ENCODE measurements at regions not wholly inside any gene's neighbourhood (a gene's known extent, or its start where the extent isn't known, plus 50 kb on each side); places are given as distances from the start of the nearest gene placed in this dataset.

DNA sequence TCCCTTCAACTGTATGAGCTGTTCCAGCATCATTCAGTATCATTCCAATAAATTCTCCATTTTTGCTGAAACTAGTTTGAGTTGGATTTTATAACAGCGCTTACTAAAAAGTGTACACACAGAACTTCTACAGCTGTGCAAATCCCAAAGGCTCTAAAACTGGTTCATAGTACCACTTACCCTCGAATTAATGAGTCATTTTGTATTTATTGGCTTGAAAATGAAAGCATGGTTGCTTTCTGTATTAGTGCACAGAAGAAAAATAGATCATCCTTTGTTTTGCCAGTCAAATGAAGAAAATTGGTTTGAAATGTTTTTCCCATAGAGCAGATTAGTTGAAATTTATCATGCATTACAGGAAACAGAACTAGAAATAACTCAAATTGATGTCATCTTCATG lies 268.3 kb upstream of the CPNE8 start:
- Histone ChIP-seq H3K9me3 (ENCODE audit: control insufficient read depth, low read depth, low read length) (no peaks in the 10 kb centered on the region), H3K79me1 (ENCODE audit: insufficient read depth, low read depth, low read length, poor library complexity, severe bottlenecking) (no peaks in the 10 kb centered on the region), H2AK5ac (ENCODE audit: insufficient read length, low read length) (no peak overlapping the region), H3K27ac (ENCODE audit: insufficient read length, low read depth, low read length) (no peak overlapping the region), H3K56ac (ENCODE audit: insufficient read length, low read depth, low read length) (no peak overlapping the region), H3K9ac (ENCODE audit: extremely low read depth, insufficient read length, low read length) (no peak overlapping the region), H3K4ac (ENCODE audit: low read depth, low read length) (no peak overlapping the region), H3K23me2 (ENCODE audit: insufficient read length, low read depth, low read length, poor library complexity, severe bottlenecking) (no peaks in the 10 kb centered on the region), H3T11ph (ENCODE audit: low read length) (no peak overlapping the region), H3K79me2 (ENCODE audit: insufficient read depth, low read length) (no peaks in the 10 kb centered on the region), H3K14ac (ENCODE audit: insufficient read depth, low read length) (no peak overlapping the region), H4K5ac (ENCODE audit: insufficient read length, low read depth, low read length) (no peak overlapping the region), H4K8ac (replicated peaks; ENCODE audit: insufficient read length, low read depth, low read length) (no peak overlapping the region), H2AFZ (ENCODE audit: low read length) (no peak overlapping the region), H3K4me1 (ENCODE audit: insufficient read depth, low read length) (no peaks in the 10 kb centered on the region), H4K20me1 (ENCODE audit: control insufficient read depth, insufficient read depth, insufficient read length) (no peaks in the 10 kb centered on the region), H2BK5ac (ENCODE audit: insufficient read length, low read length) (no peak overlapping the region), H3K23ac (ENCODE audit: insufficient read length, low read depth, low read length) (no peak overlapping the region), H2BK15ac (ENCODE audit: low read depth, low read length) (no peak overlapping the region), H3K27me3 (ENCODE audit: insufficient read depth, low read length) (no peaks in the 10 kb centered on the region), H3K18ac (ENCODE audit: insufficient read length, low read depth, low read length) (no peak overlapping the region), H2BK20ac (ENCODE audit: low read depth, low read length, poor library complexity, severe bottlenecking) (no peak overlapping the region), H3K4me2 (ENCODE audit: insufficient read depth, insufficient read length, low read length) (no peak overlapping the region), H4K91ac (ENCODE audit: insufficient read length, low read depth, low read length) (no peak overlapping the region), H2BK120ac (ENCODE audit: low read depth, low read length, poor library complexity, severe bottlenecking) (no peak overlapping the region), H2BK12ac (ENCODE audit: insufficient read length, low read depth, low read length) (no peak overlapping the region)
- no CpG with 5 or more reads among the region's 2 CpGs for WGBS (ENCODE audit: extremely low coverage, insufficient read length, low lambda C conversion rate)
- H3K4me1 Mint-ChIP-seq, result no peaks in the 10 kb centered on the region
- no peak overlapping the region for H3K4me3 Mint-ChIP-seq
- no peak for DNase-seq
- peaks cover 0 to 4% of the 10 kb centered on the region in 2 experiments; a peak in 4 of 5 replicates for H3K9me3 Mint-ChIP-seq
- H3K27ac Mint-ChIP-seq, result no peak overlapping the region
- peaks cover 0 to 2% (median 0%) of the 10 kb centered on the region in 3 experiments; a peak in 1 of 7 replicates for H3K36me3 Mint-ChIP-seq (ENCODE audit: insufficient read depth in 1 of 3, low read depth in 3 of 3)
- TF ChIP-seq CTCF (conservative IDR thresholded peaks at IDR 0.05), result no peak
- no peaks in the 10 kb centered on the region; the same call in 1 of the 2 replicates for H3K27me3 Mint-ChIP-seq (ENCODE audit: low read depth)

Measured in H9 (cell line).